K562 (cell line): ENCODE measurements at regions not wholly inside any gene's neighbourhood (a gene's known extent, or its start where the extent isn't known, plus 50 kb on each side); places are given as distances from the start of the nearest gene placed in this dataset.

ENCODE experiments used
- CTCF ChIP-seq, 3 experiments: IDR thresholded peaks in 2 of 3; conservative IDR thresholded peaks in 1 of 3; 2 replicates each; pipeline ENCODE4 v1.5.1; 2011 to 2012; ENCODE audit warnings: low read length in 3 of 3, mild to moderate bottlenecking in 3 of 3, control low read depth in 2 of 3, improper control_type of control experiment in 1 of 3, inconsistent platforms in 1 of 3, low read depth in 1 of 3, mixed read lengths in 1 of 3, moderate library complexity in 1 of 3; ENCODE audit not compliant: insufficient read depth in 2 of 3
- EP300 ChIP-seq: IDR thresholded peaks from 2 replicates; pipeline ENCODE4 v1.6.1; 2012; ENCODE audit warnings: low read length, improper control_type of control experiment
- GTF2E2 ChIP-seq: fragments of 200-800 bp; sonication (Bioruptor generic); IDR thresholded peaks from 2 replicates; pipeline ENCODE4 v1.6.1; 2016; ENCODE audit warnings: missing genetic modification characterization, missing compliant biosample characterization
- MTA3 ChIP-seq: fragments of 450-650 bp; formaldehyde crosslinking; IDR thresholded peaks from 2 replicates; pipeline ENCODE4 v1.6.1; 2017; ENCODE audit warnings: mild to moderate bottlenecking, borderline replicate concordance
- POLR2A ChIP-seq: fragments of 450-650 bp; conservative IDR thresholded peaks from 2 replicates; pipeline ENCODE4 v1.6.1; 2016
- POLR2G ChIP-seq: fragments of 200-400 bp; formaldehyde crosslinking; IDR thresholded peaks from 2 replicates; pipeline ENCODE4 v1.6.1; 2017; ENCODE audit warnings: low read depth, mild to moderate bottlenecking, antibody characterized with exemption, low read length, moderate library complexity
- SAFB2 ChIP-seq: fragments of 200-400 bp; formaldehyde crosslinking; IDR thresholded peaks from 2 replicates; pipeline ENCODE4 v1.6.1; 2018; ENCODE audit warnings: borderline replicate concordance, low read length, low read depth, moderate library complexity; ENCODE audit not compliant: severe bottlenecking
- SMAD1 ChIP-seq: fragments of 150-350 bp; IDR thresholded peaks from 2 replicates; pipeline ENCODE4 v1.6.1; 2014; ENCODE audit warnings: low read length, low read depth; ENCODE audit not compliant: partially characterized antibody
- TARDBP ChIP-seq: fragments of 450-650 bp; IDR thresholded peaks from 2 replicates; pipeline ENCODE4 v1.6.1; 2016
- ZFP36 ChIP-seq: fragments of 150-350 bp; IDR thresholded peaks from 2 replicates; pipeline ENCODE4 v1.6.1; 2018; ENCODE audit warnings: low read length, low read depth; ENCODE audit not compliant: partially characterized antibody
- ZNF24 ChIP-seq: fragments of 450-650 bp; IDR thresholded peaks from 2 replicates; pipeline ENCODE4 v1.6.1; 2016
- ZNF263 ChIP-seq: sonication (generic); formaldehyde crosslinking; IDR thresholded peaks from 2 replicates; pipeline ENCODE4 v1.8.0; 2022; ENCODE audit warnings: mild to moderate bottlenecking, missing genetic modification reagents, borderline replicate concordance
- ZNF398 ChIP-seq: fragments of 250-450 bp; sonication (Bioruptor Pico); IDR thresholded peaks from 2 replicates; pipeline ENCODE4 v1.8.0; 2021; ENCODE audit warnings: moderate library complexity, mild to moderate bottlenecking, inconsistent platforms
- TF ChIP-seq, protein P1 (sequence below): fragments of 250-450 bp; sonication (Bioruptor Pico); IDR thresholded peaks from 2 replicates; pipeline ENCODE4 v1.8.0; 2022; ENCODE audit warnings: moderate library complexity, mild to moderate bottlenecking, inconsistent platforms

GRCh38 chr4:74570095-74570494 lies 125.2 kb downstream of the AREG start:
- TF ChIP-seq GTF2E2 (tag): no peak
- no peak for TF ChIP-seq TARDBP
- no peak for TF ChIP-seq ZNF263 (CRISPR knock-in tag)
- no peak for TF ChIP-seq CTCF (IDR thresholded peaks at IDR 0.05 in 2 of 3, conservative IDR thresholded peaks at IDR 0.05 in 1 of 3; ENCODE audit: insufficient read depth in 2 of 3, low read depth in 1 of 3, low read length in 3 of 3)
- no peak for TF ChIP-seq SMAD1
- TF ChIP-seq POLR2A: no peak
- no peak for TF ChIP-seq EP300
- no peak for TF ChIP-seq SAFB2
- no peak for TF ChIP-seq ZNF398 (CRISPR knock-in tag)
- TF ChIP-seq ZFP36: no peak
- TF ChIP-seq ZNF24: no peak
- no peak for TF ChIP-seq POLR2G
- TF ChIP-seq MTA3: no peak
- TF ChIP-seq, protein P1, sequence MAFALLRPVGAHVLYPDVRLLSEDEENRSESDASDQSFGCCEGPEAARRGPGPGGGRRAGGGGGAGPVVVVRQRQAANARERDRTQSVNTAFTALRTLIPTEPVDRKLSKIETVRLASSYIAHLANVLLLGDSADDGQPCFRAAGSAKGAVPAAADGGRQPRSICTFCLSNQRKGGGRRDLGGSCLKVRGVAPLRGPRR (CRISPR knock-in tag): no peak
